K562 (cell line): ENCODE measurements at regions not wholly inside any gene's neighbourhood (a gene's known extent, or its start where the extent isn't known, plus 50 kb on each side); places are given as distances from the start of the nearest gene placed in this dataset.

Source experiments
- ATAC-seq: fragments of 200-7000 bp; cut with Tn5 transposase; 3 replicates; pipeline ENCODE4 v1.9.1; 2020; ENCODE audit warnings: moderate library complexity
- BruUV-seq: library from RNA; stranded (reverse); fragments of 400-500 nt; replicated peaks from 2 replicates; lab custom pipeline; 2021; lab: Mats Ljungman, UMichigan
- CTCF ChIA-PET: fragments of 300-600 bp; formaldehyde crosslinking; extraction: SDS; loops from one replicate; lab custom pipeline; 2021; ENCODE audit warnings: low intra/inter-chr PET ratio; lab: Yijun Ruan, JAX
- POLR2A ChIA-PET: fragments of 300-600, 350-650 bp; sonication (Branson Sonifier 250); formaldehyde crosslinking; extraction: SDS; loops from one replicate; lab custom pipeline; 2021; ENCODE audit warnings: antibody characterized with exemption, inconsistent platforms; lab: Yijun Ruan, JAX
- DNase-seq, 4 experiments: peaks; one replicate each; pipeline versions ENCODE4 v3.0.0 to v3.0.0-alpha.2; 2011 to 2018; ENCODE audit warnings: low spot score in 3 of 4, mixed read lengths in 3 of 4; ENCODE audit errors: extremely low read depth in 1 of 4
- FAIRE-seq: peaks from 2 replicates; lab custom pipeline; 2011; peaks lifted over from hg19 to GRCh38; lab: Jason Lieb, UNC
- H2AFZ ChIP-seq: 2 replicates; pipeline ENCODE4 v1.6.0; 2011; ENCODE audit warnings: low read depth, low read length, control low read depth, inconsistent platforms
- H3K27ac ChIP-seq: fragments of 200-600 bp; 3 replicates; pipeline ENCODE4 v1.8.0; 2011; ENCODE audit warnings: low read depth, mild to moderate bottlenecking, control low read depth, inconsistent platforms, low read length, moderate library complexity, mixed read lengths; ENCODE audit errors: extremely low read depth
- H3K27me3 ChIP-seq, 2 experiments: fragments of 300-600 bp in 1 of 2; 2 replicates in 1 of 2; 3 replicates in 1 of 2; pipeline versions ENCODE4 v1.6.0 to v1.8.0; 2011; ENCODE audit warnings: inconsistent platforms in 2 of 2, low read length in 2 of 2, mild to moderate bottlenecking in 1 of 2, mixed read lengths in 1 of 2, moderate library complexity in 1 of 2; ENCODE audit not compliant: control insufficient read depth in 2 of 2, insufficient read depth in 2 of 2
- H3K36me3 ChIP-seq: fragments of 300-600 bp; 3 replicates; pipeline ENCODE4 v1.8.0; 2011; ENCODE audit warnings: mild to moderate bottlenecking, low read length, inconsistent platforms; ENCODE audit not compliant: control insufficient read depth, insufficient read depth
- H3K4me1 ChIP-seq, 2 experiments: fragments of 200-600 bp in 1 of 2; replicated peaks in 1 of 2; 2 replicates in 1 of 2; 3 replicates in 1 of 2; pipeline versions ENCODE4 v1.5.1 to v1.8.0; 2011; ENCODE audit warnings: inconsistent platforms in 2 of 2, low read length in 2 of 2, mild to moderate bottlenecking in 1 of 2, mixed read lengths in 1 of 2, moderate library complexity in 1 of 2; ENCODE audit not compliant: control insufficient read depth in 2 of 2, insufficient read depth in 2 of 2
- H3K4me2 ChIP-seq: 2 replicates; pipeline ENCODE4 v1.6.1; 2011; ENCODE audit warnings: low read length, control low read depth, inconsistent platforms, mixed read lengths; ENCODE audit not compliant: insufficient read depth
- H3K4me3 ChIP-seq: fragments of 200-600 bp; sonication (generic), shearing (Covaris generic); 2 replicates; pipeline ENCODE4 v1.5.1; 2016; ENCODE audit warnings: control low read depth, inconsistent platforms
- H3K79me2 ChIP-seq: fragments of 200-600 bp; 3 replicates; pipeline ENCODE4 v1.8.0; 2011; ENCODE audit warnings: low read length, inconsistent platforms; ENCODE audit not compliant: control insufficient read depth, insufficient read depth
- H3K9ac ChIP-seq, 2 experiments: 2 replicates each; pipeline versions ENCODE4 v1.6.0 to v1.6.1; 2011; ENCODE audit warnings: low read depth in 2 of 2, low read length in 2 of 2, control low read depth in 1 of 2, inconsistent platforms in 1 of 2, mild to moderate bottlenecking in 1 of 2, mixed read lengths in 1 of 2; ENCODE audit not compliant: insufficient read depth in 1 of 2
- H3K9me1 ChIP-seq: one replicate; pipeline ENCODE4 v1.6.0; 2011; ENCODE audit warnings: inconsistent platforms, mild to moderate bottlenecking, low read length, moderate library complexity; ENCODE audit not compliant: control insufficient read depth, insufficient read depth
- H3K9me3 ChIP-seq: replicated peaks from 2 replicates; pipeline ENCODE4 v1.5.1; 2011; ENCODE audit warnings: low read depth, low read length, inconsistent platforms; ENCODE audit not compliant: control insufficient read depth, insufficient read depth
- H4K20me1 ChIP-seq: replicated peaks from 2 replicates; pipeline ENCODE4 v1.6.1; 2011; ENCODE audit warnings: low read length, inconsistent platforms, mixed read lengths; ENCODE audit not compliant: control insufficient read depth, insufficient read depth
- BCLAF1 ChIP-seq, 2 experiments: fragments of 450-650 bp in 1 of 2; IDR thresholded peaks; 2 replicates each; pipeline ENCODE4 v1.6.1; 2011 to 2017; ENCODE audit warnings: low read depth in 2 of 2, antibody characterized with exemption in 1 of 2, borderline replicate concordance in 1 of 2, low read length in 1 of 2, mild to moderate bottlenecking in 1 of 2, mixed read lengths in 1 of 2; ENCODE audit not compliant: control insufficient read depth in 1 of 2
- BRF2 ChIP-seq: IDR thresholded peaks from 3 replicates; pipeline ENCODE4 v1.6.1; 2011; ENCODE audit warnings: borderline replicate concordance, mild to moderate bottlenecking; ENCODE audit not compliant: insufficient read length, insufficient read depth
- CBFB ChIP-seq: sonication (generic); formaldehyde crosslinking; IDR thresholded peaks from 2 replicates; pipeline ENCODE4 v1.4.0; 2020; ENCODE audit warnings: mild to moderate bottlenecking, missing genetic modification reagents
- CREM ChIP-seq: IDR thresholded peaks from 2 replicates; pipeline ENCODE4 v1.6.1; 2014; ENCODE audit warnings: antibody characterized with exemption, low read depth
- FOXM1 ChIP-seq, 2 experiments: fragments of 450-650 bp in 1 of 2; sonication (generic) in 1 of 2; formaldehyde crosslinking in 1 of 2; IDR thresholded peaks; 2 replicates each; pipeline versions ENCODE4 v1.6.1 to v1.9.0; 2017 to 2022; ENCODE audit warnings: low read depth in 2 of 2, mild to moderate bottlenecking in 2 of 2, missing genetic modification reagents in 1 of 2, moderate library complexity in 1 of 2
- MCM7 ChIP-seq, 2 experiments: fragments of 450-650 bp; IDR thresholded peaks; 2 replicates each; pipeline ENCODE4 v1.6.1; 2016 to 2018
- MLX ChIP-seq, 2 experiments: fragments of 450-650 bp in 1 of 2; sonication (generic) in 1 of 2; formaldehyde crosslinking; conservative IDR thresholded peaks; 2 replicates each; pipeline versions ENCODE4 v1.4.0 to v1.8.1; 2020 to 2022; ENCODE audit warnings: mild to moderate bottlenecking in 1 of 2, missing genetic modification reagents in 1 of 2
- MTA2 ChIP-seq: fragments of 450-650 bp; IDR thresholded peaks from 2 replicates; pipeline ENCODE4 v1.6.1; 2016; ENCODE audit warnings: low read depth
- RAD51 ChIP-seq: fragments of 450-650 bp; IDR thresholded peaks from 2 replicates; pipeline ENCODE4 v1.7.1; 2016; ENCODE audit warnings: low read depth, mild to moderate bottlenecking, borderline replicate concordance
- TSC22D4 ChIP-seq: fragments of 450-650 bp; IDR thresholded peaks from 2 replicates; pipeline ENCODE4 v1.6.1; 2016; ENCODE audit warnings: missing genetic modification characterization, missing biosample characterization, control low read depth
- YBX1 ChIP-seq: fragments of 450-650 bp; IDR thresholded peaks from 2 replicates; pipeline ENCODE4 v1.7.1; 2016; ENCODE audit warnings: mild to moderate bottlenecking
- ZFPM2 ChIP-seq: fragments of 250-450 bp; sonication (Bioruptor Pico); IDR thresholded peaks from 2 replicates; pipeline ENCODE4 v1.5.1; 2022; ENCODE audit warnings: mild to moderate bottlenecking
- ZNF609 ChIP-seq: sonication (generic); formaldehyde crosslinking; IDR thresholded peaks from 2 replicates; pipeline ENCODE4 v1.8.1; 2023; ENCODE audit warnings: missing genetic modification reagents, mild to moderate bottlenecking, borderline replicate concordance
- ZNF830 ChIP-seq: fragments of 250-450 bp; sonication (Bioruptor Pico); IDR thresholded peaks from 2 replicates; pipeline ENCODE4 v1.5.0; 2021; ENCODE audit warnings: mild to moderate bottlenecking
- WGBS: fragments of 100-300 bp; shearing (Covaris generic); methylation state at CpG from one replicate; pipeline ENCODE4 v1.1.6; 2016; ENCODE audit warnings: low coverage, mixed read lengths; ENCODE audit not compliant: insufficient coverage; ENCODE audit errors: missing lambda C conversion rate; 5-methylcytosine and 5-hydroxymethylcytosine counted together
- in situ Hi-C: fragments of 300-500 bp; cut with MboI; formaldehyde crosslinking; loops from 4 replicates; pipeline ENCODE4 v1.15.0; 2018; ENCODE audit warnings: inconsistent platforms, mixed read lengths
- intact Hi-C: fragments of 100-400 bp; cut with micrococcal nuclease; formaldehyde crosslinking; loops from 2 replicates; pipeline ENCODE4 v1.14.2; 2022

GRCh38 chr14:30240018-30240417 lies 312.4 kb upstream of the PRKD1 start:
- H3K79me2 ChIP-seq = no peaks in the 10 kb centered on the region
- H3K9me1 ChIP-seq = no peaks in the 10 kb centered on the region
- in situ Hi-C loops = no loop called here
- H3K9me3 ChIP-seq = no peaks in the 10 kb centered on the region
- DNase-seq = no peak
- H3K4me2 ChIP-seq = no peak overlapping the region
- no TSS peak for BruUV-seq
- ChIA-PET CTCF (no interaction called here), POLR2A (no interaction called here)
- no peak overlapping the region for H3K4me3 ChIP-seq
- H3K9ac ChIP-seq = no peak overlapping the region
- H2AFZ ChIP-seq = no peak overlapping the region
- H3K27me3 ChIP-seq = no peaks in the 10 kb centered on the region
- H4K20me1 ChIP-seq = no peaks in the 10 kb centered on the region
- FAIRE-seq = no peak
- H3K27ac ChIP-seq = no peak overlapping the region
- no peaks in the 10 kb centered on the region for H3K36me3 ChIP-seq
- 0% methylated on average over 2 of the region's 4 CpGs for WGBS
- no peaks in the 10 kb centered on the region for H3K4me1 ChIP-seq
- no peak for ATAC-seq
- intact Hi-C loops = no loop called here
- no peak for TF ChIP-seq ZNF609 (CRISPR knock-in tag)
- no peak for TF ChIP-seq MCM7 (IDR thresholded peaks at IDR 0.05)
- no peak for TF ChIP-seq ZNF830 (CRISPR knock-in tag)
- no peak for TF ChIP-seq TSC22D4 (tag)
- TF ChIP-seq YBX1 = no peak
- TF ChIP-seq MTA2 = no peak
- TF ChIP-seq BRF2 = no peak
- no peak for TF ChIP-seq RAD51
- no peak for TF ChIP-seq ZFPM2 (CRISPR knock-in tag)
- no peak for TF ChIP-seq FOXM1 (IDR thresholded peaks at IDR 0.05; ENCODE audit: low read depth)
- TF ChIP-seq FOXM1 (CRISPR knock-in tag; IDR thresholded peaks at IDR 0.05; ENCODE audit: low read depth) = no peak
- TF ChIP-seq MLX (CRISPR knock-in tag; conservative IDR thresholded peaks at IDR 0.05) = no peak
- no peak for TF ChIP-seq BCLAF1 (IDR thresholded peaks at IDR 0.05; ENCODE audit: borderline replicate concordance in 1 of 2, control insufficient read depth in 1 of 2, low read depth in 2 of 2, low read length in 1 of 2)
- TF ChIP-seq CREM = no peak
- TF ChIP-seq CBFB (CRISPR knock-in tag) = no peak
